ENCODE measurements at regions not wholly inside any gene's neighbourhood (a gene's known extent, or its start where the extent isn't known, plus 50 kb on each side); places are given as distances from the start of the nearest gene placed in this dataset.
"Not testable (repeated sequence)": the region's sequence is repeated elsewhere in the genome, so short reads cannot be mapped to it uniquely, and the experiment has no call there.

DNA sequence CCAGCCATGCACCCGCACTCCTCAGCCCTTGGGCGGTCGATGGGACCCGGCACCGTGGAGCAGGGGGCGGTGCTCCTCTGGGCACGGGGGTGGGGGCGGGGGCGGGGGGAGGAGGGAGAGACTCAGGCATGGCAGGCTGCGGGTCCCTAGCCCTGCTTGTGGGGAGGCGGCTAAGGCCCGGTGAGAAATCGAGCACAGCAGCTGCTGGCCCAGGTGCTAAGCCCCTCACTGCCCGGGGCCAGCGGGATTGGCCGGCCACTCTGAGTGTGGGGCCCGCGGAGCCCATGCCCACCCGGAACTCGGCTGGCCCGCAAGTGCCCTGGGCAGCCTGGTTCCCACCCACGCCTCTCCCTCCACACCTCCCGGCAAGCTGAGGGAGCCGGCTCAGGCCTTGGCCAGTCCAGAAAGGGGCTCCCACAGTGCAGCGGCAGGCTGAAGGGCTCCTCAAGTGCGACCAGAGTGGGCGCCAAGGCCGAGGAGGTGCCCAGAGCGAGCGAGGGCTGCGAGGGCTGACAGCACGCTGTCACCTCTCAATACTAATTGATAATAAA is 611.7 kb upstream of the TBL1XR1 start:
- TF ChIP-seq CTCF, POLR2AphosphoS5, POLR2A, EP300 (IDR thresholded peaks at IDR 0.05): not testable (repeated sequence)
